SH-SY5Y (cell line): ENCODE measurements at regions not wholly inside any gene's neighbourhood (a gene's known extent, or its start where the extent isn't known, plus 50 kb on each side); places are given as distances from the start of the nearest gene placed in this dataset.

Experiments used
- GATA2 ChIP-seq: IDR thresholded peaks from 2 replicates; pipeline ENCODE4 v1.6.1; 2011; ENCODE audit warnings: mild to moderate bottlenecking, low read depth, low read length
- GATA3 ChIP-seq: IDR thresholded peaks from 2 replicates; pipeline ENCODE4 v1.6.1; 2011; ENCODE audit warnings: low read depth, mild to moderate bottlenecking, low read length, moderate library complexity

DNA sequence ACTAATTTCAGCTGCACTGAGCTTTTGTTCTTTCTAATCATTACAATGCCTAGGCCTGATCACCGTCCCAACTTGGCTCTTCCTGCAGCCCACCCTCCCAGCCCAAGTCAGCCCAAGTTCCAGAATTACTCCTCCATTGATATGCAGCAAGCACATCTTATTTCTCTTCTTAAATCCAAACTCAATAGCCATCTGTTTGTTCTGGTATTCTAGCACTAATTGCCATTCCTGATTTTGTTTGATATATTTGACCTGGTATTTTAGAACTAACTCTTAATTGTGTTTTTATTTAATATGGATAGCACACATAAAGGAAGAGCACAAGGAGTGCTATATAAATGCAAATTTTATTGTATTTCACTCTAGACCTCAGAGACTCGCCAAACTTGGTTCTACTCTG lies 241.2 kb downstream of the SKIDA1 start:
- no peak for TF ChIP-seq GATA3
- no peak for TF ChIP-seq GATA2
